Small intestine (tissue), 7 donors: ENCODE measurements at regions not wholly inside any gene's neighbourhood (a gene's known extent, or its start where the extent isn't known, plus 50 kb on each side); places are given as distances from the start of the nearest gene placed in this dataset.

Experiments used
- DNase-seq, 2 donors: peaks; one replicate each; pipeline versions ENCODE4 v3.0.0 to v3.0.0-alpha.2; 2013
- FAIRE-seq: peaks from 2 replicates; lab custom pipeline; 2012; peaks lifted over from hg19 to GRCh38; lab: Jason Lieb, UNC
- H3K27ac ChIP-seq, 3 donors: one replicate each; pipeline ENCODE4 v1.5.1; 2013; ENCODE audit warnings: low read length in 2 of 3, mild to moderate bottlenecking in 2 of 3, control low read depth in 1 of 3, inconsistent platforms in 1 of 3, low read depth in 1 of 3, moderate library complexity in 1 of 3
- H3K27me3 ChIP-seq, 3 donors: one replicate each; pipeline ENCODE4 v1.6.1; 2013; ENCODE audit warnings: low read length in 3 of 3, inconsistent platforms in 1 of 3; ENCODE audit not compliant: control insufficient read depth in 3 of 3, insufficient read depth in 3 of 3
- H3K36me3 ChIP-seq, 3 donors: one replicate each; pipeline ENCODE4 v1.6.1; 2013; ENCODE audit warnings: low read length in 3 of 3, inconsistent platforms in 1 of 3, low read depth in 1 of 3, mild to moderate bottlenecking in 1 of 3, moderate library complexity in 1 of 3; ENCODE audit not compliant: control insufficient read depth in 3 of 3, insufficient read depth in 2 of 3
- H3K4me1 ChIP-seq, 3 donors: one replicate each; pipeline ENCODE4 v1.6.1; 2013; ENCODE audit warnings: low read length in 2 of 3, inconsistent platforms in 1 of 3, low read depth in 1 of 3, mild to moderate bottlenecking in 1 of 3, moderate library complexity in 1 of 3; ENCODE audit not compliant: control insufficient read depth in 3 of 3, insufficient read depth in 2 of 3
- H3K4me3 ChIP-seq, 3 donors: one replicate each; pipeline ENCODE4 v1.5.1; 2013; ENCODE audit warnings: low read length in 3 of 3, control low read depth in 1 of 3, inconsistent platforms in 1 of 3, low read depth in 1 of 3, mild to moderate bottlenecking in 1 of 3, moderate library complexity in 1 of 3
- H3K9me3 ChIP-seq, 2 donors: one replicate each; pipeline ENCODE4 v1.6.1; 2013; ENCODE audit warnings: low read depth in 1 of 2, low read length in 1 of 2; ENCODE audit not compliant: control insufficient read depth in 2 of 2, insufficient read depth in 1 of 2
- WGBS, 3 donors: extraction: QIAGEN DNeasy Blood & Tissue Kit; methylation state at CpG; one replicate each; pipeline ENCODE4 v1.1.7; 2013; 5-methylcytosine and 5-hydroxymethylcytosine counted together
- donor health status: healthy with polysubstance abuse.
- donor health status: control.
- donor health status: control.
- donor health status: Bipolar disorder and iron deficiency.
- donor health status: healthy.

DNA sequence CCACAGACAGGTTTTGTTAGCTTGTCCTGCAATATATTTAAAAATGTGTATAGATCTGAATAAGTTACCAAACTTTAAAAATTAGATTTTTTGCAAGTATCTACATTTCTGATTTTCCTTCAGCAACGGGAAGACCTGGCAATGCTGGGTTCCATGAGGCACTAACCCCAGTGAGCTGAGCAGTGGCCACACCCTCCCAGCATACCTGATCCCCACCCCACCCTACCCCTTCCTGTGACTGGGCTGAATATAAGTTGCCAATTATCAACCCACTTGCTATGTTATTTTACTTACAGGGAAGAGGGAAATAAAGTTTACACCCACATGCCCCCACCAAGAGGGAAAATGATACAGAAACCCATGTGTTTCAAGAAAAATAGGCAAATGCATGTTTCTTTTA, 70.3 kb upstream of the RALGAPA2 start:
- Histone ChIP-seq H3K4me1 (peaks cover 0 to 2% (median 0%) of the 10 kb centered on the region in 3 donors), H3K27ac (no peak overlapping the region), H3K9me3 (peaks cover 0 to 10% of the 10 kb centered on the region in 2 donors), H3K4me3 (no peak overlapping the region), H3K27me3 (peaks cover 0 to 2% (median 0%) of the 10 kb centered on the region in 3 donors), H3K36me3 (no peaks in the 10 kb centered on the region)
- WGBS, 3 donors = 39 to 49% (median 44%) methylated on average over 1 of the region's 1 CpG
- FAIRE-seq (no peak), DNase-seq (no peak)

DNA sequence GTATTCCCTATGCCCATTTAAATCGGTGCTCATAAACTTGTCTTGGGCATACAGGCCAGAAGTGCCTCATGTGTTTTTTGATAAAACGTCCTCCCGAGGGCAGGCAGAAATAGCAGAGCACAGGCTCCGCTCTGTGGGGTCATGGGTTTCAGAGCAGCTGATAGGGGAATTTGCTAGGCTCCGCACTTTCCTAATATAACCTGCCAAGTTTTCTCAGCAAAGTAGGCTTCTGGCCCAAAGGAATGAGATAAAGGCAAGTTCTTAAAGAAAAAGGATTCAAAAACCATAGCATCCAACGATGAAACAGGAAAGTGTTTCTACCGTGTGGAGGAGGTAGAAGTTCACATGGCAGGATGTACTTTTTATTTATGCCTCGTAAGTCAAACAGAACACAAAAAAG, 69.8 kb upstream of the RALGAPA2 start:
- Histone ChIP-seq H3K36me3 (no peaks in the 10 kb centered on the region), H3K9me3 (peaks cover 0 to 8% of the 10 kb centered on the region in 2 donors), H3K4me3 (no peak overlapping the region), H3K4me1 (peaks cover 0 to 2% (median 0%) of the 10 kb centered on the region in 3 donors), H3K27ac (no peak overlapping the region), H3K27me3 (peaks cover 0 to 2% (median 0%) of the 10 kb centered on the region in 3 donors)
- no peak for FAIRE-seq
- 54 to 73% (median 72%) methylated on average over 8 of the region's 8 CpGs for WGBS, 3 donors
- no peak for DNase-seq

GRCh38 chr20:20781029-20781428, 68.6 kb upstream of the RALGAPA2 start:
- WGBS, 3 donors = 90 to 94% (median 94%) methylated on average over 5 of the region's 5 CpGs
- Histone ChIP-seq H3K27me3 (no peaks in the 10 kb centered on the region), H3K36me3 (no peaks in the 10 kb centered on the region), H3K9me3 (no peaks in the 10 kb centered on the region), H3K4me3 (no peak overlapping the region), H3K4me1 (peaks cover 0 to 2% (median 0%) of the 10 kb centered on the region in 3 donors), H3K27ac (no peak overlapping the region)
- DNase-seq (no peak), FAIRE-seq (no peak)

DNA sequence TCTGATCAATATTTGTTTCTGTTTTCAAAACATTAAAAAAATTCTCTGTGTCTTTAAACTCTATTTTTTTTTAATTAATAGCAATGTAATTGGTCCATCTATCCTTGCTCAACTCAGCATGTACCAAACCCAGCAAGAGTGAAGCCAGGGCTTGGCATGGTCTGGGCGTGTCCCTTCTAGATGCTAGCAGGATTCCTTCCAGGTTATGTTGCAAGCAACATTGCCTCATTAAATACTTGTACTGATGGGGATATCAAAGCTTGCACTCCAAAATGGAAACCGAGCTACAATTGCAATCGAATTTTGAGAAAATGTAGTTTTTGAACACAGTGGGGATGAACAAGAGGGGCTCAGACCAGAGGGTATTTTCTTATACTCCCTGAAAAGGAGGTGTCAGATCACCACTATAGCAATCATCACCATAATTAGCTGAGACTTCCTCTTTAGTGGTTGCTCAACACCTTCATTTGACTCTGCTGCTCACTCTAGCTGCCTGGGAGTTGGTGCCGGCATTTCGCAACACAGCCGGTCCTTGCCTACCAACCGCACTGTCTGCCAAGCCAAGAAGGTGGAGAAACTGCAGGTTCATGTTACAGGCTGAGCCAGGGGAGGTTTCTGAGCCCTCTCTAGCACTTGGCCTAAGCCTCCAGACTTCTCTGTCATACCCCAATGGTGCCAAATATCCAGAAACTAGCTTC, 67.8 kb upstream of the RALGAPA2 start:
- Histone ChIP-seq H3K27me3 (no peaks in the 10 kb centered on the region), H3K27ac (no peak overlapping the region), H3K36me3 (no peaks in the 10 kb centered on the region), H3K4me3 (no peak overlapping the region), H3K4me1 (peaks cover 0 to 2% (median 0%) of the 10 kb centered on the region in 3 donors), H3K9me3 (no peaks in the 10 kb centered on the region)
- FAIRE-seq (no peak), DNase-seq (peak; percentile 42 to 70)
- 27 to 46% (median 28%) methylated on average over 7 of the region's 7 CpGs for WGBS, 3 donors

DNA sequence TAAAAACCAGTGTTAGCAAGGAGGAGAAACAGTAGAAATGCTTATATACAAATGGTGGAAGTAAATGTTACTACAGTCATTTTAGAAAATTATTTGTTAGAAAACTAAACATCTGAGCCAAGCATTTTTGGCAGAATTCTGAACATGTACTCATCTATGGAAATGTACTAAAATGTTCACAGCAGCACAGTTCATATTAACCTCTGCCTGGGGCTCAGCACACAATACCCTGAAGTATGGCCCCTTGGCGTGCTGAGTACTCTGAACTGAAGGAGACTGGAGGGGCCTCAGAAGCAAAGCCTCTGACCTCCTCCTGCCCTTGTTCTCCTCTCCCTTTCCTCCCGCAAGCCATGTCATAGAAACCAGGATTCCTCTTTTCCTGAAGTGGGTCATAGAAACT, 66.2 kb upstream of the RALGAPA2 start:
- no peak for DNase-seq
- no peak for FAIRE-seq
- H3K9me3 ChIP-seq = no peaks in the 10 kb centered on the region
- H3K4me3 ChIP-seq = no peak overlapping the region
- no peak overlapping the region for H3K27ac ChIP-seq
- 89 to 98% (median 93%) methylated on average over 2 of the region's 2 CpGs for WGBS, 3 donors
- no peaks in the 10 kb centered on the region for H3K27me3 ChIP-seq
- H3K4me1 ChIP-seq = peaks cover 0 to 2% (median 0%) of the 10 kb centered on the region in 3 donors
- H3K36me3 ChIP-seq = no peaks in the 10 kb centered on the region

DNA sequence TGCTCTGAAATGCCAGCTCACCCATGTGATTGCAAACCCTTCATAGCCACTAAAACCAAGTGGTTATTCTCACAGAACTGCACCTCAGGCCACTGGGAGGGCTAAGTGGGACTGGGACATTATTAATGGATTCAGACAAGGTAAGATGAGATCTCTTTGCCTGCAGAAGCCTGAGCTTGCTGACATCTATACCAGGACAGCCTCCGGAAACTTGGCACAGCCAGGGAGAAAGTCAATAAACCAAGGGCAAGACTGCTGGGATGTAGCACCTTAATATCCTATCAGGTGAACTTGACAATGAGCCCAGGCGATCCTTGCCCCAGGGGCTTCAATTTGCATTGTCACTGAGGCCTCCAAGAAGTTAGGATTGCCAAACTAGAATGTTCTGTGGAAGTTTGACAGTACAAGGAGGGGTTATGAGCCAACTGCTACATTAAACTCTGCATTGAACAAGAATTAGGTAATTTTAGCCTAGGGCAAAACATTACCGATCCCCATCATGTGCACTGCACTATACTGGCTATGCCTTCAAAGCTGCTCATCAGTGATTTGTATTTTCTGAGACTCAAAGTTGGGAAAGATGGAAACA, 60.1 kb upstream of the RALGAPA2 start:
- Histone ChIP-seq H3K27me3 (no peaks in the 10 kb centered on the region), H3K4me3 (no peak overlapping the region), H3K27ac (no peak overlapping the region), H3K4me1 (no peaks in the 10 kb centered on the region), H3K36me3 (no peaks in the 10 kb centered on the region), H3K9me3 (peaks cover 0 to 7% of the 10 kb centered on the region in 2 donors)
- 44 to 87% (median 62%) methylated on average over 3 of the region's 3 CpGs for WGBS, 3 donors
- FAIRE-seq (no peak), DNase-seq (no peak)

DNA sequence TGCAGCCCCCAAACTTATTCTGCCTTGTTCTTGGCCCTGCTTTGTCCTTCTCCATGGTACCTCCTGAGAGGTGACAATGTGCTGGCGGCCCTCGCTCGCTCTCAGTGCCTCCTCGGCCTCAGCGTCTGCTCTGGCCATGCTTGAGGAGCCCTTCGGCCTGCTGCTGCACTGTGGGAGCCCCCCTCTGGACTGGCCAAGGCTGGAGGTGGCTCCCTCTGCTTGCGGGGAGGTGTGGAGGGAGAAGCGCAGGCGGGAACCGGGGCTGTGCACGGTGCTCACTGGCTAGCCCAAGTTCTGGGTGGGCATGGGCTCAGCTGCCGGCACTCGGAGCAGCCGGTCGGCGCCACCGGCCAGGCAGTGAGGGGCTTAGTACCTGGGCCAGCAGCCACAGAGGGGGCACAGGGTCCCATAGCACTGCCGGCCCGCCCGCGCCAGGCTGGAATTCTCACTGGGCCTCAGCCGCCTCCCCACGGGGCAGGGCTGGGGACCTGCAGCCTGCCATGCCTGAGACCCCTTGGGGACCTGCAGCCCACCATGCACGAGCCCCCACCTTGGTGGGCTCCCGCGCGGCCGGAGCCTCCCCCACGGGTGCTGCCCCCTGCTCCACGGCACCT, 55.9 kb upstream of the RALGAPA2 start:
- Histone ChIP-seq H3K9me3 (peaks cover 0 to 7% of the 10 kb centered on the region in 2 donors), H3K4me1 (peaks cover 0 to 2% (median 0%) of the 10 kb centered on the region in 3 donors), H3K4me3 (no peak overlapping the region), H3K36me3 (no peaks in the 10 kb centered on the region), H3K27me3 (no peaks in the 10 kb centered on the region), H3K27ac (no peak overlapping the region)
- no peak for DNase-seq
- FAIRE-seq = no peak
- 90 to 96% (median 95%) methylated on average over 23 to 30 of the region's 30 CpGs for WGBS, 3 donors

DNA sequence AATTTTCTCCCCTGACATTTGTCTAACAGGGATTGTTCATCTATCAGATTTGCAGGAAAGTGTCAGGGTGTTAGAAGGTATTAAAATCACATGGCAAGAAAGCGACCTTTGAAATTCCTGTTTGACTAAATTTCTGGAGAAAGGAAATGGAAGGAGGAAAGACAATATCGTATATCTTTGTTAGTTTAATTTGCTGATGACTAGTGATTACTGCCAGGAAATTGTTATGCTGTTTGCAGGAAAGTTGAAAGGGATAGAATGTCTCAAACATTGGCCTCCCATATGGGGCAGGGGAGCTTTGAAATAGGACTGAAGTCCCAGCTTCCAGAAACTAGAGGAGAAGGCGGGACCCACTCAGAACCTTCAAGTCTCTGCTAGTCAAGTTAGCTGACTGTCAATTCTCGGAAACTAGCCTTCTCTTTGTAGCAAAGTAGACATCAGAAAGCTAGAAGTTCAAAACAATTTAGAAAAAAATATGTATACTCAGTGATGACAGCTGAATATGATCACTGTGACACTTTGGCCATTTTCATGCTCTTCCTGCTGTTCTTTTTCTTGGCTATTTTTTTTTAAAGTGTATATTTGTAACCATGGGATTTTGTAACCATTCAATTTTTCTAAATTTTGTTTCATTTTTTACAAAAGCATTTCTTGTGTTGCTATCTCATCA, 53.4 kb upstream of the RALGAPA2 start:
- Histone ChIP-seq H3K36me3 (no peaks in the 10 kb centered on the region), H3K27me3 (no peaks in the 10 kb centered on the region), H3K9me3 (peaks cover 0 to 7% of the 10 kb centered on the region in 2 donors), H3K4me1 (peaks cover 0 to 2% (median 0%) of the 10 kb centered on the region in 3 donors), H3K4me3 (no peak overlapping the region), H3K27ac (no peak overlapping the region)
- DNase-seq (peak in 1 of 2 donors; percentile 15), FAIRE-seq (no peak)
- 48 to 59% (median 50%) methylated on average over 4 of the region's 4 CpGs for WGBS, 3 donors
